Upper lobe of left lung (tissue), 6 donors: ENCODE measurements at regions not wholly inside any gene's neighbourhood (a gene's known extent, or its start where the extent isn't known, plus 50 kb on each side); places are given as distances from the start of the nearest gene placed in this dataset.

Source experiments
- ATAC-seq, 2 donors: fragments of 200-7000 bp; cut with Tn5 transposase; one replicate each; pipeline ENCODE4 v1.9.1; 2022; ENCODE audit warnings: mild to moderate bottlenecking in 2 of 2, moderate library complexity in 2 of 2; ENCODE audit not compliant: low FRiP score in 2 of 2
- DNase-seq, 2 donors: peaks; one replicate each; pipeline ENCODE4 v3.0.0-alpha.2; 2019 to 2020
- H3K27ac ChIP-seq, 4 donors: fragments of 200-600 bp; sonication (generic); one replicate each; pipeline ENCODE4 v1.5.1; 2016 to 2019
- H3K27me3 ChIP-seq, 4 donors: fragments of 200-600 bp; sonication (generic); one replicate each; pipeline ENCODE4 v1.5.1; 2017 to 2019
- H3K36me3 ChIP-seq, 4 donors: fragments of 200-600 bp; sonication (generic); one replicate each; pipeline ENCODE4 v1.5.1; 2016 to 2019
- H3K4me1 ChIP-seq, 4 donors: fragments of 200-600 bp; sonication (generic); one replicate each; pipeline ENCODE4 v1.5.1; 2018 to 2019
- H3K4me3 ChIP-seq, 4 donors: fragments of 200-600 bp; sonication (generic); one replicate each; pipeline ENCODE4 v1.5.1; 2017 to 2019; ENCODE audit warnings: mild to moderate bottlenecking in 2 of 4, moderate library complexity in 1 of 4
- H3K9me3 ChIP-seq, 4 donors: fragments of 200-600 bp; sonication (generic); one replicate each; pipeline ENCODE4 v1.5.1; 2018 to 2019
- EP300 ChIP-seq, 4 donors: sonication (generic); formaldehyde crosslinking; IDR thresholded peaks; one replicate each; pipeline ENCODE4 v1.5.1; 2017; ENCODE audit warnings: antibody characterized with exemption in 4 of 4, control low read depth in 2 of 4
- POLR2A ChIP-seq, 4 donors: fragments of 450-650 bp; IDR thresholded peaks; one replicate each; pipeline ENCODE4 v1.5.1; 2016 to 2017; ENCODE audit warnings: antibody characterized with exemption in 4 of 4, mild to moderate bottlenecking in 2 of 4
- POLR2AphosphoS5 ChIP-seq, 2 donors: sonication (generic); formaldehyde crosslinking; IDR thresholded peaks; one replicate each; pipeline ENCODE4 v1.5.1; 2017; ENCODE audit warnings: antibody characterized with exemption in 2 of 2
- WGBS, 2 donors: methylation state at CpG; one replicate each; pipeline ENCODE4 v1.1.5; 2017 to 2018; 5-methylcytosine and 5-hydroxymethylcytosine counted together
- TF ChIP-seq, protein P1 (sequence below), 6 experiments: fragments of 450-650 bp in 4 of 6; fragments of 200-600 bp in 2 of 6; sonication (generic) in 2 of 6; IDR thresholded peaks; one replicate each; pipeline ENCODE4 v1.5.1; 2016 to 2019; ENCODE audit warnings: antibody characterized with exemption in 6 of 6
- donor health status: DM: no; HTN: no; CAD: no; lungs with moderate emphysema.
- donor health status: DM: no; HTN: yes; CAD: no; lungs with severe emphysema.

- Histone ChIP-seq H3K4me3 (no peak overlapping the region), H3K4me1 (no peaks in the 10 kb centered on the region), H3K27me3 (no peaks in the 10 kb centered on the region), H3K36me3 (no peaks in the 10 kb centered on the region), H3K27ac (no peak overlapping the region), H3K9me3 (peaks cover 0 to under 1% (median 0%) of the 10 kb centered on the region in 4 donors)
- ATAC-seq, result no peak
- no peak for TF ChIP-seq POLR2A (IDR thresholded peaks at IDR 0.05)
- TF ChIP-seq POLR2AphosphoS5 (IDR thresholded peaks at IDR 0.05), result no peak
- TF ChIP-seq, protein P1, sequence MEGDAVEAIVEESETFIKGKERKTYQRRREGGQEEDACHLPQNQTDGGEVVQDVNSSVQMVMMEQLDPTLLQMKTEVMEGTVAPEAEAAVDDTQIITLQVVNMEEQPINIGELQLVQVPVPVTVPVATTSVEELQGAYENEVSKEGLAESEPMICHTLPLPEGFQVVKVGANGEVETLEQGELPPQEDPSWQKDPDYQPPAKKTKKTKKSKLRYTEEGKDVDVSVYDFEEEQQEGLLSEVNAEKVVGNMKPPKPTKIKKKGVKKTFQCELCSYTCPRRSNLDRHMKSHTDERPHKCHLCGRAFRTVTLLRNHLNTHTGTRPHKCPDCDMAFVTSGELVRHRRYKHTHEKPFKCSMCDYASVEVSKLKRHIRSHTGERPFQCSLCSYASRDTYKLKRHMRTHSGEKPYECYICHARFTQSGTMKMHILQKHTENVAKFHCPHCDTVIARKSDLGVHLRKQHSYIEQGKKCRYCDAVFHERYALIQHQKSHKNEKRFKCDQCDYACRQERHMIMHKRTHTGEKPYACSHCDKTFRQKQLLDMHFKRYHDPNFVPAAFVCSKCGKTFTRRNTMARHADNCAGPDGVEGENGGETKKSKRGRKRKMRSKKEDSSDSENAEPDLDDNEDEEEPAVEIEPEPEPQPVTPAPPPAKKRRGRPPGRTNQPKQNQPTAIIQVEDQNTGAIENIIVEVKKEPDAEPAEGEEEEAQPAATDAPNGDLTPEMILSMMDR (IDR thresholded peaks at IDR 0.05), result no peak
- TF ChIP-seq EP300 (IDR thresholded peaks at IDR 0.05), result no peak
- no peak for DNase-seq
Observed at GRCh38 chr9:84501587-84501986, 161.0 kb upstream of the SLC28A3 start.

DNA sequence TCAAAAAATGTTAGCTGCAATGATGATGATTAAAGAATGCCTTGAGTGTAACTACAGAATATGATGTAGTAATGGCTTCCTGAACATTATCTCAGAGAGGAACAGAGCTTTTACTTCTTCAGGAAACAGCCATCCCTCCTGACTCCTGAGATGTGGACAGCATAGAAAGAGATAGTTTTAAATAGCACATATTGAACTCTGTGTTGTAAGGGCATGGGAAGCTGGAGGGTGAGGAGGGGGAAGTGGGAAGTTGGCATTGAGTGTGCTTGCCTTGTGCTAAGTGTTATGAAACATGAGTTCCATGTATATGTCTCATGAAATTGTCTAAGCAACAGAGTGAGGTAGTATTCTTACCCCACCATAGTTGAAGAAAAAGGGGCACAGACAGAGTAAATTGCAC, 161.5 kb upstream of the SLC28A3 start:
- DNase-seq (no peak), ATAC-seq (no peak)
- Histone ChIP-seq H3K4me3 (no peak overlapping the region), H3K9me3 (peaks cover 0 to 4% (median 0%) of the 10 kb centered on the region in 4 donors), H3K27ac (no peak overlapping the region), H3K4me1 (no peaks in the 10 kb centered on the region), H3K36me3 (no peaks in the 10 kb centered on the region), H3K27me3 (no peaks in the 10 kb centered on the region)
- no peak for TF ChIP-seq POLR2A (IDR thresholded peaks at IDR 0.05)
- TF ChIP-seq POLR2AphosphoS5 (IDR thresholded peaks at IDR 0.05), result no peak
- no peak for TF ChIP-seq EP300 (IDR thresholded peaks at IDR 0.05)
- TF ChIP-seq, protein P1 (IDR thresholded peaks at IDR 0.05), result no peak

- Histone ChIP-seq H3K27ac (no peak overlapping the region), H3K27me3 (no peaks in the 10 kb centered on the region), H3K4me3 (no peak overlapping the region), H3K4me1 (no peaks in the 10 kb centered on the region), H3K9me3 (peaks cover 0 to 4% (median 0%) of the 10 kb centered on the region in 4 donors), H3K36me3 (no peaks in the 10 kb centered on the region)
- ATAC-seq, result no peak
- WGBS, 2 donors, result 73 to 82% methylated on average over 2 of the region's 2 CpGs
- TF ChIP-seq POLR2AphosphoS5 (IDR thresholded peaks at IDR 0.05), result no peak
- TF ChIP-seq EP300 (IDR thresholded peaks at IDR 0.05), result no peak
- TF ChIP-seq, protein P1 (IDR thresholded peaks at IDR 0.05), result no peak
- TF ChIP-seq POLR2A (IDR thresholded peaks at IDR 0.05), result no peak
- no peak for DNase-seq
Observed at GRCh38 chr9:84504360-84504759, 163.8 kb upstream of the SLC28A3 start.

GRCh38 chr9:84511651-84512050, 157.9 kb upstream of the NTRK2 start:
- peaks cover 0 to 3% (median 0%) of the 10 kb centered on the region in 4 donors for H3K9me3 ChIP-seq
- no peaks in the 10 kb centered on the region for H3K36me3 ChIP-seq
- DNase-seq (no peak), ATAC-seq (no peak)
- H3K4me3 ChIP-seq, result no peak overlapping the region
- no peak for TF ChIP-seq POLR2AphosphoS5 (IDR thresholded peaks at IDR 0.05)
- TF ChIP-seq POLR2A (IDR thresholded peaks at IDR 0.05), result no peak
- TF ChIP-seq EP300 (IDR thresholded peaks at IDR 0.05), result no peak
- TF ChIP-seq, protein P1 (IDR thresholded peaks at IDR 0.05), result no peak
- H3K4me1 ChIP-seq, result no peaks in the 10 kb centered on the region
- no peak overlapping the region for H3K27ac ChIP-seq
- no peaks in the 10 kb centered on the region for H3K27me3 ChIP-seq
- WGBS, 2 donors, result 43 to 92% methylated on average over 2 of the region's 2 CpGs

- Histone ChIP-seq H3K36me3 (no peaks in the 10 kb centered on the region), H3K27ac (no peak overlapping the region), H3K9me3 (no peaks in the 10 kb centered on the region), H3K27me3 (no peaks in the 10 kb centered on the region), H3K4me3 (no peak overlapping the region), H3K4me1 (no peaks in the 10 kb centered on the region)
- no peak for DNase-seq
- TF ChIP-seq POLR2AphosphoS5 (IDR thresholded peaks at IDR 0.05), result no peak
- TF ChIP-seq POLR2A (IDR thresholded peaks at IDR 0.05), result no peak
- TF ChIP-seq, protein P1 (IDR thresholded peaks at IDR 0.05), result no peak
- TF ChIP-seq EP300 (IDR thresholded peaks at IDR 0.05), result no peak
- WGBS, 2 donors, result 55 to 95% methylated on average over 2 of the region's 2 CpGs
- ATAC-seq, result no peak
Observed at GRCh38 chr9:84512493-84512892, 157.0 kb upstream of the NTRK2 start.
